Endothelial cell of hepatic sinusoid (primary cell): ENCODE measurements at regions not wholly inside any gene's neighbourhood (a gene's known extent, or its start where the extent isn't known, plus 50 kb on each side); places are given as distances from the start of the nearest gene placed in this dataset.

ENCODE experiments used
- in situ Hi-C: cut with HindIII; loops from 2 replicates; pipeline ENCODE4 v1.10.0; 2017; ENCODE audit warnings: low sequenced_read_pairs

GRCh38 chr20:23187751-23188150 lies 101.6 kb upstream of the CD93 start:
- in situ Hi-C loops: loop anchor here (25.0 kb wide), 1 partner anchor 850 kb away; no protein-coding TSS in a partner anchor

- in situ Hi-C loops: loop anchor here (25.0 kb wide), 1 partner anchor 850 kb away; no protein-coding TSS in a partner anchor
Measured at GRCh38 chr20:23186808-23187207, 100.7 kb upstream of the CD93 start.

GRCh38 chr20:23180451-23180921 lies 94.4 kb upstream of the CD93 start:
- in situ Hi-C loops: loop anchor here (25.0 kb wide), 1 partner anchor 843 kb away; no protein-coding TSS in a partner anchor

GRCh38 chr20:23179766-23180403 lies 93.8 kb upstream of the CD93 start:
- in situ Hi-C loops: loop anchor here (25.0 kb wide), 1 partner anchor 843 kb away; no protein-coding TSS in a partner anchor

- in situ Hi-C loops: loop anchor here (25.0 kb wide), 1 partner anchor 842 kb away; no protein-coding TSS in a partner anchor
Measured at GRCh38 chr20:23178806-23179205, 92.7 kb upstream of the CD93 start.

- in situ Hi-C loops: loop anchor here (25.0 kb wide), 1 partner anchor 838 kb away; no protein-coding TSS in a partner anchor
Measured at GRCh38 chr20:23174821-23175220, 88.7 kb upstream of the CD93 start.

- in situ Hi-C loops: no loop called here
Measured at GRCh38 chr20:23167431-23167830, 81.3 kb upstream of the CD93 start.

GRCh38 chr20:23166563-23166962 lies 80.4 kb upstream of the CD93 start:
- in situ Hi-C loops: no loop called here

GRCh38 chr20:23165964-23166363 lies 79.8 kb upstream of the CD93 start:
- in situ Hi-C loops: no loop called here

- in situ Hi-C loops: no loop called here
Measured at GRCh38 chr20:23165307-23165750, 79.2 kb upstream of the CD93 start.

GRCh38 chr20:23164176-23164601 lies 78.1 kb upstream of the CD93 start:
- in situ Hi-C loops: no loop called here

- in situ Hi-C loops: no loop called here
Measured at GRCh38 chr20:23163562-23163961, 77.4 kb upstream of the CD93 start.

GRCh38 chr20:23162887-23163286 lies 76.8 kb upstream of the CD93 start:
- in situ Hi-C loops: no loop called here

GRCh38 chr20:23161968-23162696 lies 76.0 kb upstream of the CD93 start:
- in situ Hi-C loops: no loop called here

GRCh38 chr20:23161244-23161891 lies 75.2 kb upstream of the CD93 start:
- in situ Hi-C loops: no loop called here

- in situ Hi-C loops: no loop called here
Measured at GRCh38 chr20:23160536-23161243, 74.6 kb upstream of the CD93 start.

- in situ Hi-C loops: no loop called here
Measured at GRCh38 chr20:23159947-23160318, 73.8 kb upstream of the CD93 start.

- in situ Hi-C loops: no loop called here
Measured at GRCh38 chr20:23159256-23159946, 73.3 kb upstream of the CD93 start.

GRCh38 chr20:23157734-23158133 lies 71.6 kb upstream of the CD93 start:
- in situ Hi-C loops: no loop called here

- in situ Hi-C loops: no loop called here
Measured at GRCh38 chr20:23156842-23157423, 70.8 kb upstream of the CD93 start.
